ENCODE measurements at regions not wholly inside any gene's neighbourhood (a gene's known extent, or its start where the extent isn't known, plus 50 kb on each side); places are given as distances from the start of the nearest gene placed in this dataset.
"Not testable (repeated sequence)": the region's sequence is repeated elsewhere in the genome, so short reads cannot be mapped to it uniquely, and the experiment has no call there.

DNA sequence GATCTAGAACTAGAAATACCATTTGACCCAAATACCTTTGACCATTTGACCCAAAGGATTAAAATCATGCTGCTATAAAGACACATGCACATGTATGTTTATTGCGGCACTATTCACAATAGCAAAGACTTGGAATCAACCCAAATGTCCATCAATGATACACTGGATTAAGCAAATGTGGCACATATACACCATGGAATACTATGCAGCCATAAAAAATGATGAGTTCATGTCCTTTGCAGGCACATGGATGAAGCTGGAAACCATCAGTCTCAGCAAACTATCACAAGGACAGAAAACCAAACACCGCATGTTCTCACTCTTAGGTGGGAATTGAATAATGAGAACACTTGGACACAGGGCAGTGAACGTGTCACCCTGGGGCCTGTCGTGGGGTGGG lies 87.9 kb upstream of the MEGF10 start:
- H3K27ac ChIP-seq (ENCODE audit: low read depth in 2 of 2, low read length in 1 of 2); H3K4me1 ChIP-seq (ENCODE audit: control insufficient read depth in 1 of 2, insufficient read depth in 2 of 2, low read depth in 1 of 2, low read length in 1 of 2); DNase-seq; H3K9me3 ChIP-seq; POLR2A ChIA-PET; H3K9me2 ChIP-seq; H3K27me3 ChIP-seq (ENCODE audit: insufficient read depth); H3K9ac ChIP-seq; H3K4me3 ChIP-seq (ENCODE audit: low read depth in 2 of 2, low read length in 1 of 2); H4K20me1 ChIP-seq (ENCODE audit: insufficient read depth); H3F3A ChIP-seq (replicated peaks; ENCODE audit: insufficient read depth); H3K79me2 ChIP-seq (ENCODE audit: insufficient read depth); H3K36me3 ChIP-seq (replicated peaks in 1 of 2; ENCODE audit: control insufficient read depth in 1 of 2, insufficient read depth in 2 of 2, low read length in 1 of 2); CTCF ChIA-PET; H2AFZ ChIP-seq (ENCODE audit: low read depth); H3K4me2 ChIP-seq: not testable (repeated sequence)
- WGBS (ENCODE audit: low lambda C conversion rate): 51% methylated on average over 4 of the region's 4 CpGs

DNA sequence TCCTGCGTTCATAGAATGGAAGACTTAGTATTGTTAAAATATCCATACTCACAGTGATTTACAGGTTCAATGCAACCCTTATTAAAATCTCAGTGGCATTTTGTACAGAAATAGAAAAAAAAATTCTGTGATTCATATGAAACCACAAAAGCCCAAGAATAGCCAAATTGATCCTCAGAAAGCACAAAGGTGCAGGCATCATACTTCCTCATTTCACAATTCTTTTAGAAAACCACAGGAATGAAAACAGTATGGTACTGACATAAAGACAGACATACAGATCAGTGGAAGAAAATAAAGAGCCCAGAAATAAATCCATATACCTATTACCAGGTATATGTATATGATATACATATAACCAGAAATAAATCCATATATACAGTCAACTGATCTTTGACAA lies 86.8 kb upstream of the MEGF10 start:
- no peaks in the 10 kb centered on the region for H3K79me2 ChIP-seq (ENCODE audit: insufficient read depth)
- no peaks in the 10 kb centered on the region for H3K9me2 ChIP-seq
- no peaks in the 10 kb centered on the region for H3K27me3 ChIP-seq (ENCODE audit: insufficient read depth)
- H3K27ac ChIP-seq (ENCODE audit: low read depth in 2 of 2, low read length in 1 of 2): no peak overlapping the region
- no peak overlapping the region for H3K9ac ChIP-seq
- no peak overlapping the region for H3K4me2 ChIP-seq
- WGBS (ENCODE audit: low lambda C conversion rate): 78% methylated on average over 1 of the region's 1 CpG
- no peaks in the 10 kb centered on the region for H3K4me1 ChIP-seq (ENCODE audit: control insufficient read depth in 1 of 2, insufficient read depth in 2 of 2, low read depth in 1 of 2, low read length in 1 of 2)
- no peak for DNase-seq
- CTCF ChIA-PET: no interaction called here
- H2AFZ ChIP-seq (ENCODE audit: low read depth): no peak overlapping the region
- no peaks in the 10 kb centered on the region for H3K36me3 ChIP-seq (replicated peaks in 1 of 2; ENCODE audit: control insufficient read depth in 1 of 2, insufficient read depth in 2 of 2, low read length in 1 of 2)
- POLR2A ChIA-PET: no interaction called here
- H3F3A ChIP-seq (replicated peaks; ENCODE audit: insufficient read depth): peaks cover 10% of the 10 kb centered on the region
- TF ChIP-seq, protein P1, sequence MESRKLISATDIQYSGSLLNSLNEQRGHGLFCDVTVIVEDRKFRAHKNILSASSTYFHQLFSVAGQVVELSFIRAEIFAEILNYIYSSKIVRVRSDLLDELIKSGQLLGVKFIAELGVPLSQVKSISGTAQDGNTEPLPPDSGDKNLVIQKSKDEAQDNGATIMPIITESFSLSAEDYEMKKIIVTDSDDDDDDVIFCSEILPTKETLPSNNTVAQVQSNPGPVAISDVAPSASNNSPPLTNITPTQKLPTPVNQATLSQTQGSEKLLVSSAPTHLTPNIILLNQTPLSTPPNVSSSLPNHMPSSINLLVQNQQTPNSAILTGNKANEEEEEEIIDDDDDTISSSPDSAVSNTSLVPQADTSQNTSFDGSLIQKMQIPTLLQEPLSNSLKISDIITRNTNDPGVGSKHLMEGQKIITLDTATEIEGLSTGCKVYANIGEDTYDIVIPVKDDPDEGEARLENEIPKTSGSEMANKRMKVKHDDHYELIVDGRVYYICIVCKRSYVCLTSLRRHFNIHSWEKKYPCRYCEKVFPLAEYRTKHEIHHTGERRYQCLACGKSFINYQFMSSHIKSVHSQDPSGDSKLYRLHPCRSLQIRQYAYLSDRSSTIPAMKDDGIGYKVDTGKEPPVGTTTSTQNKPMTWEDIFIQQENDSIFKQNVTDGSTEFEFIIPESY (IDR thresholded peaks at IDR 0.05; ENCODE audit: borderline replicate concordance, low read depth): no peak
- TF ChIP-seq EP300 (IDR thresholded peaks at IDR 0.05; ENCODE audit: borderline replicate concordance in 1 of 2, low read depth in 1 of 2, low read length in 1 of 2) (0 out of 4 replicates have a peak, but pooled peaks of 1 of the 2 experiments have one; percentile 25), JUND (IDR thresholded peaks at IDR 0.05) (peak; percentile 11; the same call in 1 of the 2 replicates), TCF12 (IDR thresholded peaks at IDR 0.05) (peak; percentile 27; the same call in 1 of the 2 replicates), MEF2A (IDR thresholded peaks at IDR 0.05; ENCODE audit: borderline replicate concordance, low read depth) (peak; percentile 75; the same call in 1 of the 2 replicates)
- TF ChIP-seq, protein P2, sequence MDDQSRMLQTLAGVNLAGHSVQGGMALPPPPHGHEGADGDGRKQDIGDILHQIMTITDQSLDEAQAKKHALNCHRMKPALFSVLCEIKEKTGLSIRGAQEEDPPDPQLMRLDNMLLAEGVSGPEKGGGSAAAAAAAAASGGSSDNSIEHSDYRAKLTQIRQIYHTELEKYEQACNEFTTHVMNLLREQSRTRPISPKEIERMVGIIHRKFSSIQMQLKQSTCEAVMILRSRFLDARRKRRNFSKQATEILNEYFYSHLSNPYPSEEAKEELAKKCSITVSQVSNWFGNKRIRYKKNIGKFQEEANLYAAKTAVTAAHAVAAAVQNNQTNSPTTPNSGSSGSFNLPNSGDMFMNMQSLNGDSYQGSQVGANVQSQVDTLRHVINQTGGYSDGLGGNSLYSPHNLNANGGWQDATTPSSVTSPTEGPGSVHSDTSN (IDR thresholded peaks at IDR 0.05): 0 out of 2 replicates have a peak, but pooled peaks have one; percentile 5
- TF ChIP-seq, protein P3, sequence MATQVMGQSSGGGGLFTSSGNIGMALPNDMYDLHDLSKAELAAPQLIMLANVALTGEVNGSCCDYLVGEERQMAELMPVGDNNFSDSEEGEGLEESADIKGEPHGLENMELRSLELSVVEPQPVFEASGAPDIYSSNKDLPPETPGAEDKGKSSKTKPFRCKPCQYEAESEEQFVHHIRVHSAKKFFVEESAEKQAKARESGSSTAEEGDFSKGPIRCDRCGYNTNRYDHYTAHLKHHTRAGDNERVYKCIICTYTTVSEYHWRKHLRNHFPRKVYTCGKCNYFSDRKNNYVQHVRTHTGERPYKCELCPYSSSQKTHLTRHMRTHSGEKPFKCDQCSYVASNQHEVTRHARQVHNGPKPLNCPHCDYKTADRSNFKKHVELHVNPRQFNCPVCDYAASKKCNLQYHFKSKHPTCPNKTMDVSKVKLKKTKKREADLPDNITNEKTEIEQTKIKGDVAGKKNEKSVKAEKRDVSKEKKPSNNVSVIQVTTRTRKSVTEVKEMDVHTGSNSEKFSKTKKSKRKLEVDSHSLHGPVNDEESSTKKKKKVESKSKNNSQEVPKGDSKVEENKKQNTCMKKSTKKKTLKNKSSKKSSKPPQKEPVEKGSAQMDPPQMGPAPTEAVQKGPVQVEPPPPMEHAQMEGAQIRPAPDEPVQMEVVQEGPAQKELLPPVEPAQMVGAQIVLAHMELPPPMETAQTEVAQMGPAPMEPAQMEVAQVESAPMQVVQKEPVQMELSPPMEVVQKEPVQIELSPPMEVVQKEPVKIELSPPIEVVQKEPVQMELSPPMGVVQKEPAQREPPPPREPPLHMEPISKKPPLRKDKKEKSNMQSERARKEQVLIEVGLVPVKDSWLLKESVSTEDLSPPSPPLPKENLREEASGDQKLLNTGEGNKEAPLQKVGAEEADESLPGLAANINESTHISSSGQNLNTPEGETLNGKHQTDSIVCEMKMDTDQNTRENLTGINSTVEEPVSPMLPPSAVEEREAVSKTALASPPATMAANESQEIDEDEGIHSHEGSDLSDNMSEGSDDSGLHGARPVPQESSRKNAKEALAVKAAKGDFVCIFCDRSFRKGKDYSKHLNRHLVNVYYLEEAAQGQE (IDR thresholded peaks at IDR 0.05; ENCODE audit: low read depth, low read length): no peak
- H4K20me1 ChIP-seq (ENCODE audit: insufficient read depth): no peaks in the 10 kb centered on the region
- no peaks in the 10 kb centered on the region for H3K9me3 ChIP-seq
- no peak overlapping the region for H3K4me3 ChIP-seq (ENCODE audit: low read depth in 2 of 2, low read length in 1 of 2)

Data from SK-N-SH (cell line).